Dendritic cell treated with granulocyte-macrophage colony-stimulating factor and Interleukin-4, amounts not matched to agents 40 ng/mL and 50 ng/mL, for 4 days (primary cell): ENCODE measurements at regions not wholly inside any gene's neighbourhood (a gene's known extent, or its start where the extent isn't known, plus 50 kb on each side); places are given as distances from the start of the nearest gene placed in this dataset.

Experiments
- H3K27ac Mint-ChIP-seq: one replicate; pipeline ENCODE4 v1.8.0; 2022; ENCODE audit warnings: mild to moderate bottlenecking, mixed read lengths
- H3K27me3 Mint-ChIP-seq: one replicate; pipeline ENCODE4 v1.8.0; 2022; ENCODE audit warnings: mild to moderate bottlenecking, mixed read lengths
- H3K36me3 Mint-ChIP-seq: one replicate; pipeline ENCODE4 v1.8.0; 2022; ENCODE audit warnings: low read depth, mixed read lengths
- H3K4me1 Mint-ChIP-seq: one replicate; pipeline ENCODE4 v1.8.0; 2022; ENCODE audit warnings: low read depth, mixed read lengths
- H3K4me3 Mint-ChIP-seq: one replicate; pipeline ENCODE4 v1.8.0; 2022; ENCODE audit warnings: mild to moderate bottlenecking, moderate library complexity, mixed read lengths
- H3K9me3 Mint-ChIP-seq: one replicate; pipeline ENCODE4 v1.8.0; 2022; ENCODE audit warnings: mixed read lengths
- intact Hi-C: fragments of 100-400 bp; cut with micrococcal nuclease; formaldehyde crosslinking; loops from one replicate; pipeline ENCODE4 v1.15.0; 2022

DNA sequence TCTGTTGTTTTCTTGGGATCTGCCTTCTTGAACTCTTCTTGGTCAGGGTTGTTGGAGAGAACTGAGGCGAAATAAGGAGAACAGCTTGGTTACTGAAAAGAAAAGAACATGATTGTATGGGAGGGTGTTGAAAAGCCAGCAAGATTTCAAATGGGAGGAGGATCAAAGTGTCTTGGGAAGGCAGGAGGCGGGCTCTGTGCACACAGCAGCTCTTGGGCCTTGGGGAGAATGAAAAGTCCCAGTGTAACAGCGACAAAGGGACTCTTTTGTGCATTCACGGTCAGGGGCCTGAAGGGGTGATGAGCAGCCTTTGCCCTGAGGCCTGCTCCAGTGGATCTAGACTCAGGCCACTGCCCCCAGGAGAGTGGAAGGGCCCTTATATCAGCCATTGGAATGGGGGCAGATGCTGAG lies 135.4 kb downstream of the ADAMTS15 start:
- intact Hi-C loops, result no loop called here
- Mint-ChIP-seq H3K27ac (no peak overlapping the region), H3K4me3 (no peak overlapping the region), H3K36me3 (no peaks in the 10 kb centered on the region), H3K4me1 (no peaks in the 10 kb centered on the region), H3K9me3 (no peaks in the 10 kb centered on the region), H3K27me3 (no peaks in the 10 kb centered on the region)

- no peaks in the 10 kb centered on the region for H3K9me3 Mint-ChIP-seq
- intact Hi-C loops, result no loop called here
- H3K4me1 Mint-ChIP-seq, result no peaks in the 10 kb centered on the region
- no peak overlapping the region for H3K27ac Mint-ChIP-seq
- H3K4me3 Mint-ChIP-seq, result no peak overlapping the region
- no peaks in the 10 kb centered on the region for H3K36me3 Mint-ChIP-seq
- no peaks in the 10 kb centered on the region for H3K27me3 Mint-ChIP-seq
Measured at GRCh38 chr11:130585545-130585944, 137.1 kb downstream of the ADAMTS15 start.

- intact Hi-C loops, result no loop called here
- Mint-ChIP-seq H3K4me1 (no peaks in the 10 kb centered on the region), H3K27me3 (no peaks in the 10 kb centered on the region)
Measured at GRCh38 chr11:130587658-130588057, 139.2 kb downstream of the ADAMTS15 start.

DNA sequence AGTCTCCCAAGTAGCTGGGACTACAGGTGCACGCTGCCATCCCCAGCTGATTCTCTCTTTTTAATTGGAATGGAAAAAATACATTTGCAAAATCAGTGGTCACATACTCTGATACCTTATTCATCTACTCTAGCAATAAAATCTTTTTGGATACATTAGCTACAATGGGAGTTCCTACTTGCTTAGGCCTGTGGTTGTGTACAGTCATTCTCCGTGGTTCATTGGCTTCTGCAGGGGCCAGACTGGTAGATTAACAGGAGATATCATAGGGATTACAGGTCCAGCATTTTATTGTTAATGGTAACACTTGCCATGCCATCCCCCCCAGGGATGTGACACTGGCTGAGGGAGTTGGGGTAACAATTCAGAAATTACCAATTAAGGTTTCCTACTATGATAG lies 140.0 kb downstream of the ADAMTS15 start:
- H3K27ac Mint-ChIP-seq, result no peak overlapping the region
- H3K36me3 Mint-ChIP-seq, result no peaks in the 10 kb centered on the region
- H3K4me3 Mint-ChIP-seq, result no peak overlapping the region
- intact Hi-C loops, result no loop called here
- H3K27me3 Mint-ChIP-seq, result no peaks in the 10 kb centered on the region
- no peaks in the 10 kb centered on the region for H3K9me3 Mint-ChIP-seq
- no peaks in the 10 kb centered on the region for H3K4me1 Mint-ChIP-seq

More at GRCh38 chr11:130587658-130588057, 139.2 kb downstream of the ADAMTS15 start:
- Mint-ChIP-seq H3K9me3 (no peaks in the 10 kb centered on the region), H3K4me3 (no peak overlapping the region), H3K36me3 (no peaks in the 10 kb centered on the region), H3K27ac (no peak overlapping the region)

DNA sequence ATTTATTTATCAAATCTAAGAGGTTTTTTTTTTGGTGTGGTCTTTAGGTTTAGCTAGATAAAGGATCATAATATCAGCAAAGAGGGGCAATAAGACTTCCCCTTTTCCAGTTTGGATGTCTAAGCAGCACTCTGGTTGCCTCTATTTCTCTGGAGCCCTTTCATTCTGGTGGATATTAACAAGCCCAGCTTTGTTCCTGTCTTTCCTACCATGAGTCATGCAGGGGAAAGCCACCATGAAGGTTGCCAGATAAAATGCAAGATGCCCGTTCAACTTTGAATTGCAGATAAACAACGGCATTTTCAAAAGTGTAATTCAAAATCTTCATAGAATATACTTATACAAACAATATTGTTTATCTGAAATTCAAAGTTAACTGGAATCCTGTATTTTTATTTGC lies 143.6 kb downstream of the ADAMTS15 start:
- no peak overlapping the region for H3K4me3 Mint-ChIP-seq
- no peaks in the 10 kb centered on the region for H3K4me1 Mint-ChIP-seq
- no peak overlapping the region for H3K27ac Mint-ChIP-seq
- H3K36me3 Mint-ChIP-seq, result no peaks in the 10 kb centered on the region
- no peaks in the 10 kb centered on the region for H3K9me3 Mint-ChIP-seq
- intact Hi-C loops, result no loop called here
- no peaks in the 10 kb centered on the region for H3K27me3 Mint-ChIP-seq

DNA sequence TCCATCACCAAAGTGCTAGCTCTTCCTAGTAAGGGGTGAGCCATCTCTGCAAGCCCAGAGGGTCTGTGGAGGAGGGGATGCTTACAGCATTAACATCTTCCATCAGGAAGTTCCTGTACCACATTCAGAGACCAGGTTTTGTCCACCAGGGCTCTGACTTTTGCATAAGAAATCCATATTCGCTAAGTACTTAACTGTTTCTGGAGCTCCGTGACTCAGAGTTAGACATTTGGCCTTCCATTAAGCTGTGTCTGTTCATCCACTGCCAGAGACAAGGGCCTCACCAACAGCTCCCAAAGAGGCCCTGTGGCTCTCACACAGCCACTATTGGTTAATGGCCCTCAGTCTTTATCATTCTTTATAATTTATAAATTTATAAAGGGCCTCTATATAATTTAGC lies 144.6 kb downstream of the ADAMTS15 start:
- H3K36me3 Mint-ChIP-seq, result no peaks in the 10 kb centered on the region
- no peak overlapping the region for H3K4me3 Mint-ChIP-seq
- intact Hi-C loops, result no loop called here

GRCh38 chr11:130598433-130598832 lies 150.0 kb downstream of the ADAMTS15 start:
- Mint-ChIP-seq H3K27ac (no peak overlapping the region), H3K4me1 (peaks cover 11% of the 10 kb centered on the region), H3K36me3 (no peaks in the 10 kb centered on the region), H3K27me3 (no peaks in the 10 kb centered on the region), H3K4me3 (no peak overlapping the region), H3K9me3 (no peaks in the 10 kb centered on the region)
- intact Hi-C loops, result no loop called here

More for the DNA sequence above, 144.6 kb downstream of the ADAMTS15 start:
- Mint-ChIP-seq H3K9me3 (no peaks in the 10 kb centered on the region), H3K27me3 (no peaks in the 10 kb centered on the region), H3K27ac (no peak overlapping the region), H3K4me1 (no peaks in the 10 kb centered on the region)

DNA sequence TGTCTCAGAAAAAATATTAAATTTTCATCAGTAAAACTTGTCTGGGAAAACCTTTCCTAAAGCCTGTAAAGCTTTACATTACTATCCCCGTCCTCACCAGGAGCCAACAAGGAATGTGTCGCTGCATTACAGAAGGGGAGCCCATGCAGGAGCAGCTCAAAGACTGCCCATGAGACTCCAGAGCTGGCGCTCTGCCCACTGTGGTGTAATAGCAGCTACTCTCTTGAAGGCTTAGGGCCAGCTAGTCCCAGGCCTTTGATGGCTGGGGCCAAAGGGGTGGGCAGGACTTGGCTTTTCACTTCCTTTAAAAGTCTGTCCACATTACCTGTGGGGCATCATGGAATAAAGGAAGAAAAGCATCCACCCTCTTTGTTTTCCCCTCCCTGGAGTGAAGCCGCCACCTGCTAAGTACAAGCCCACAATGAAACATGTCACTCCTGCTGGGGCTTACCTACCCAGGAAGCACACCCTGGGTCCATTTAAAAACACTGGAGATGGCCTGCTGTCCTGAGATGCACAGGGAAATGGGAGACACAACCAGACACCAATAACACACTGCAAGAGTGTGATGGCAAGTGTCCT lies 150.7 kb downstream of the ADAMTS15 start:
- intact Hi-C loops, result no loop called here

GRCh38 chr11:130600139-130600538 lies 151.7 kb downstream of the ADAMTS15 start:
- Mint-ChIP-seq H3K27me3 (peaks cover 3% of the 10 kb centered on the region), H3K36me3 (no peaks in the 10 kb centered on the region), H3K9me3 (no peaks in the 10 kb centered on the region), H3K4me3 (no peak overlapping the region), H3K4me1 (peaks cover 11% of the 10 kb centered on the region), H3K27ac (no peak overlapping the region)
- intact Hi-C loops, result no loop called here

More for the DNA sequence above, 150.7 kb downstream of the ADAMTS15 start:
- no peak overlapping the region for H3K4me3 Mint-ChIP-seq
- peaks cover 11% of the 10 kb centered on the region for H3K4me1 Mint-ChIP-seq
- no peak overlapping the region for H3K27ac Mint-ChIP-seq
- H3K36me3 Mint-ChIP-seq, result no peaks in the 10 kb centered on the region
- H3K27me3 Mint-ChIP-seq, result no peaks in the 10 kb centered on the region
- no peaks in the 10 kb centered on the region for H3K9me3 Mint-ChIP-seq

DNA sequence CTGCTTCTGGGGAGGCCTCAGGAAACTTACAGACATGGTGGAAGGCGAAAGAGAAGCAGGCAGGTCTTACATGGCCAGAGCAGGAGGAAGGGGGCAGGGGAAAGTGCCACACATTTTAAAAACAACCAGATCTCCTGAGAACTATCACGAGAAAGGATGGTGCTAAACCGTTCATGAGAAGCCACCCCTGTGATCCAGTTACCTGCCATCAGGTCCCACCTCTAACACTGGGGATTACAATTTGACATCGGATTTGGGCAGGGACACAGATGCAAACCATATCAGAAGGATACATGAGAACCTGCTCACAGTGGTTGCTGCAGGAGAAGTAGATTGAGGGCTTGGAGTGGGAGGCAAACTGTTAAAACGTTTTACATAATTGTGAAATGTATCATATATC lies 152.2 kb downstream of the ADAMTS15 start:
- Mint-ChIP-seq H3K36me3 (no peaks in the 10 kb centered on the region), H3K4me1 (peaks cover 11% of the 10 kb centered on the region), H3K27ac (no peak overlapping the region), H3K4me3 (no peak overlapping the region), H3K27me3 (peaks cover 3% of the 10 kb centered on the region), H3K9me3 (no peaks in the 10 kb centered on the region)
- intact Hi-C loops, result no loop called here

GRCh38 chr11:130601141-130601540 lies 152.7 kb downstream of the ADAMTS15 start:
- H3K27me3 Mint-ChIP-seq, result peaks cover 3% of the 10 kb centered on the region
- H3K4me3 Mint-ChIP-seq, result no peak overlapping the region
- peak overlapping the region; percentile 7 for H3K27ac Mint-ChIP-seq
- no peaks in the 10 kb centered on the region for H3K9me3 Mint-ChIP-seq
- no peaks in the 10 kb centered on the region for H3K36me3 Mint-ChIP-seq
- intact Hi-C loops, result no loop called here
- H3K4me1 Mint-ChIP-seq, result peaks cover 11% of the 10 kb centered on the region

DNA sequence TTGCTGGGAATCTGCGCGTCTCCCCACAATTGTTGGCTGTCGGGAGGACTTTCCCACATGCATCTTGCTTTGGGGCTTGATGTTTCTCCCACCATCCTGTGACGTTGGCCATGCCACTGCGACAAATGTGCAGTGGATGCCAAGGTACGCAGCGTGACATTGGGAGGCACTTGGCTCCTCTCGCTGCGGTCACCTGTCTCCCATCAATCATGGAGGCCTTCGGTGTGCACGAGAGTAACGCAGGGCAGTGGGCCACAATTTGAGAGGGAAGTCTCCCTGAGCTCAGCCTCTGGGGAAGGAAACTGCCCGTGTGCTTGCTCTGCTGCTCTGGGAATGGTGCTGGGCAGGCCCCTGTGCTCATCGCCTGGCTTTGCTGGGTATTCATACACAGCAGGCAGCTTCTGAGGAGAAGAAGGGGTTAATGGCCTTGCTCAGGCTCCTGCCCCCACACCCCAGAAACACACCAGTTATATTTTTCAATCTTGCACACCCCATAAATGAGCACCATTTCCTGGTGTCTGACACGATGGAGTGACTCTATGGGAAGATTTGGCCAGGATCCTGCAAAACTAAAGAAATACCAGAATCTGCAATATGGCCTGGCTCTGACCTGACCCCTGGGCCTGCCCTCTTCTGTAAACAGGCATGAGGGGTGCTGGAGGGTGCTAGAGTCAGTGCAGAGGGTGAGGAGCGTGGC lies 153.5 kb downstream of the ADAMTS15 start:
- Mint-ChIP-seq H3K4me1 (peaks cover 11% of the 10 kb centered on the region), H3K27me3 (peaks cover 3% of the 10 kb centered on the region), H3K27ac (no peak overlapping the region), H3K9me3 (no peaks in the 10 kb centered on the region), H3K36me3 (no peaks in the 10 kb centered on the region), H3K4me3 (no peak overlapping the region)
- intact Hi-C loops, result no loop called here

GRCh38 chr11:130602641-130603334 lies 154.3 kb downstream of the ADAMTS15 start:
- peaks cover 3% of the 10 kb centered on the region for H3K27me3 Mint-ChIP-seq
- no peaks in the 10 kb centered on the region for H3K36me3 Mint-ChIP-seq
- H3K27ac Mint-ChIP-seq, result no peak overlapping the region
- intact Hi-C loops, result no loop called here
- H3K4me3 Mint-ChIP-seq, result no peak overlapping the region
- no peaks in the 10 kb centered on the region for H3K9me3 Mint-ChIP-seq
- H3K4me1 Mint-ChIP-seq, result peaks cover 11% of the 10 kb centered on the region

GRCh38 chr11:130603335-130603906 lies 155.0 kb downstream of the ADAMTS15 start:
- Mint-ChIP-seq H3K27ac (no peak overlapping the region), H3K4me3 (no peak overlapping the region), H3K9me3 (no peaks in the 10 kb centered on the region), H3K4me1 (peaks cover 11% of the 10 kb centered on the region), H3K36me3 (no peaks in the 10 kb centered on the region), H3K27me3 (peaks cover 6% of the 10 kb centered on the region)
- intact Hi-C loops, result no loop called here
